8988T (cell line): ENCODE measurements at regions not wholly inside any gene's neighbourhood (a gene's known extent, or its start where the extent isn't known, plus 50 kb on each side); places are given as distances from the start of the nearest gene placed in this dataset.

Experiments used
- DNase-seq: peaks from one replicate; pipeline ENCODE4 v3.0.0; 2011

GRCh38 chr5:24385617-24386016, 259.2 kb downstream of the CDH10 start:
- no peak for DNase-seq

GRCh38 chr5:24388448-24388847, 256.3 kb downstream of the CDH10 start:
- DNase-seq: no peak

GRCh38 chr5:24389968-24390367, 254.8 kb downstream of the CDH10 start:
- DNase-seq: no peak

GRCh38 chr5:24391816-24392215, 253.0 kb downstream of the CDH10 start:
- DNase-seq: no peak

GRCh38 chr5:24397601-24398000, 247.2 kb downstream of the CDH10 start:
- no peak for DNase-seq

- DNase-seq: no peak
Observed at GRCh38 chr5:24401773-24402172, 243.0 kb downstream of the CDH10 start.

- no peak for DNase-seq
Observed at GRCh38 chr5:24407466-24407865, 237.3 kb downstream of the CDH10 start.

- no peak for DNase-seq
Observed at GRCh38 chr5:24428345-24428744, 216.4 kb downstream of the CDH10 start.

GRCh38 chr5:24433555-24433954, 211.2 kb downstream of the CDH10 start:
- DNase-seq: no peak
